Mucosa of stomach (tissue), 1 donor: ENCODE measurements at regions not wholly inside any gene's neighbourhood (a gene's known extent, or its start where the extent isn't known, plus 50 kb on each side); places are given as distances from the start of the nearest gene placed in this dataset.

Source experiments
- H3K27me3 ChIP-seq: one replicate; pipeline ENCODE4 v1.7.0; 2013; ENCODE audit warnings: mild to moderate bottlenecking, low read length; ENCODE audit not compliant: control insufficient read depth, insufficient read depth
- H3K36me3 ChIP-seq: one replicate; pipeline ENCODE4 v1.7.0; 2013; ENCODE audit warnings: low read length; ENCODE audit not compliant: control insufficient read depth, insufficient read depth
- H3K4me1 ChIP-seq: one replicate; pipeline ENCODE4 v1.7.0; 2013; ENCODE audit warnings: mild to moderate bottlenecking, low read length; ENCODE audit not compliant: control insufficient read depth, insufficient read depth
- H3K4me3 ChIP-seq: one replicate; pipeline ENCODE4 v1.7.0; 2013; ENCODE audit warnings: low read length
- H3K9ac ChIP-seq: one replicate; pipeline ENCODE4 v1.7.0; 2013; ENCODE audit warnings: mild to moderate bottlenecking, low read length, moderate library complexity
- H3K9me3 ChIP-seq: one replicate; pipeline ENCODE4 v1.7.0; 2013; ENCODE audit warnings: mild to moderate bottlenecking, low read length, moderate library complexity; ENCODE audit not compliant: control insufficient read depth
- donor health status: Pancreatic carcinoma.

- no peaks in the 10 kb centered on the region for H3K9me3 ChIP-seq
- H3K27me3 ChIP-seq, result no peaks in the 10 kb centered on the region
- H3K9ac ChIP-seq, result no peak overlapping the region
- peaks cover 45% of the 10 kb centered on the region for H3K4me1 ChIP-seq
- H3K4me3 ChIP-seq, result no peak overlapping the region
- H3K36me3 ChIP-seq, result no peaks in the 10 kb centered on the region
Measured at GRCh38 chr16:85377388-85378144, 235.6 kb upstream of the GSE1 start.

DNA sequence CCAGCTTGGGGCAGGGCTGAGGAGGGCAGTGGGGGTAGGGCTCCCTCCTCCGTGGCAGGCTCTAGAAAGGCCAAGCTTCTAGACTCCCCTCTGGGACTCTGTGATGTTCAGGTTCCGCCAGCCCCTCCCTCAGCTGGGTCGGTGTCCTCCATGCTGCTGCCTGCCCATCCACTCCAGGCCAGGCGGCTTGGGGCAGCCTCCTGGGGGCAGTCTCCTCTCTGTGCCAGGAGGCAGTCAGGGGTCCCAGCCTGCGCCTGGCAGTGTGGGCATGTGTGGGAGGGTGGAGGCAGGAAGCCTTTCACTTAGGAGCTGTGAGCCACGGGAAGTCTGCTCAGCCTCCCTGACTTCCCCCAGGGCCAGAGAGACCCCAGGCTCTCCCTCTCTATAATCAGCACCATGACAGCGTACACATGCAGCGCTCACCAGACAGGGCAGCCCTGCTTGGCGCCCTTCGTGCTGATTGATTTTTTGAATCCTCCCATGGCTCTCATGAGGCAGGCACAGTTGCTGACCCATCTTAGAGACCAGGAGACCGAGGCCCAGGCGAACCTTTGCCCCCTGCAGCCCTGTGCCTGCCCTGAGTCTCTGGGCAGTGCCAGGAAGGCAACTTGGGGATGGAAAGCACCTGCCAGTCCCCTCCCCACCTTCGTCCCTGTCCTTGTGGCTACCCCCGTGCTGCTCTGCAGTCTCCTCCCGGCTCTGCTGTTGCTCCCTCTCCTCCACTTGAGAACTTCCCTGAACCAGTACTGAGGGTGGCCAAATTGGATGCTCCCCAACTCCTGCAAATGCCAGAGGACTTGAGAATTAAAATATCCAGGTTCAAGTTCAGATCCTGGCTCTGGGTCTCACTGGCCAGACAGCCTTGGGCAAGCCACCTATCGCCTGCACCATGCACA, 234.7 kb upstream of the GSE1 start:
- Histone ChIP-seq H3K36me3 (no peaks in the 10 kb centered on the region), H3K9me3 (no peaks in the 10 kb centered on the region), H3K4me1 (peaks cover 37% of the 10 kb centered on the region), H3K9ac (no peak overlapping the region), H3K27me3 (no peaks in the 10 kb centered on the region), H3K4me3 (no peak overlapping the region)

DNA sequence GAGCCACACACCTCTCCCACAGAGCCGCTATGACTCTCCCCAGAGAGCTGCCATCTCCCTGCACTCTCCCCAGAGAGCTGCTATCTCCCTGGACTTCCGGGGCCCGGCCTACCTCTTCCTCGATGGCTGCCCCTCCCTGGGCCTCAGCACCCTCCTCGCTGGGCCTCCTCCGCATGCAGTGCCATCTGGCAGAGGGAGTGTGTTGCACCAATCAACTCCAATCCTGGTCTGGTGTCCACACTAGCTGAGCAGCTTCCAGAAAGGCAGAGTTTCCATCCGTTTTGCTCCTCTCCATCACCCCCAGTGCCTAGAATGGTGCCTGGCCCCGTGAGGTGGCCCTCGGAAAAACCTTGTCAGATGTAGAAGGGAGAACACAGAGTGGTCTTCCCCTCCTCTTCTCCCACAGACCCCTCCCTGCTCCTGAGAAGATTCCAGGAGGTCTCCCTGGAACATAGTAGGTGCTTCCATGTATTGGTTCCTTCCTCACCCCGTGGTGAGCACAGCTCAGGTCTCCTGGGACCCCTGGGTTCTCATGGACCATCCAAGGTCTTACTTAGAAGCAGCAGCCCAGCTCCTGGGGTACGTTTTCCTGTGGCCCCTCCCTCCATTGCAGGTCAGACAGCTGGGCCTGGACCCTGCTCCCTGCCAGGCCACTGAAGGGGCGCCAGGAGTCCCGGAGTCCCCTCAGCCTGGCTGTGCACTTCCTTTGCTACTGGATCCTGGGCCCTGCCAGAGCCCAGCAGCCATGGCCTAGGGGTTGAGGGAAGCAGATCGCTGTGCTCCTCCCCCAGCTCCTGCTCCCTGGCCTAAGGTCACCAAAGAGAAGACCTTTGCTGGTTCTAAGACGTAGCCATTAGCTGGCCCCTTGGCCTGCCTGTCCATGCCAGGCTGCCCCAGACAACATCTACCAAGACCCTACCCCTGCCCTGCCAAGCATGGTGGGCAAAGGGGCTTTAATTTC, 233.8 kb upstream of the GSE1 start:
- Histone ChIP-seq H3K4me1 (peaks cover 36% of the 10 kb centered on the region), H3K36me3 (no peaks in the 10 kb centered on the region)

DNA sequence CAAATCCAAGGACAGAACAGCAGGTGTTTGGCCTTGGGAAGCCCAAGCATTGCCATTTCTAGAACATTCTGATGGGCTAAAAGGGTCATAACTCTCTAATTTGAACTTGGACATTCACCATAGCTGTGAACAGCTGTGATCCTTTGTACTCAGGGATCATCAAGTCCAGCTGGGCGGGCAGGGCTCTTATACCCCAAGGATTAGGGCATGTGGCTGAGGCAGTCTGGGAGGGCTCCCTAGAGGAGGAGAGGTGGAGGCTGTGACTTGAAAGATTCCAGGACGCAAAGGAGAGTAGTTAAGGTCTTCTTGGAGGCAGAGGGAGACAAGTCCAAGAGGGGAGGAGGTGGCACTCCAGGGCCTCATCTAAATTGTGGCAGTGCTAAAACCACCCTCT, 233.1 kb upstream of the GSE1 start:
- Histone ChIP-seq H3K9me3 (no peaks in the 10 kb centered on the region), H3K27me3 (no peaks in the 10 kb centered on the region), H3K4me1 (peaks cover 41% of the 10 kb centered on the region), H3K4me3 (no peak overlapping the region), H3K9ac (no peak overlapping the region), H3K36me3 (no peaks in the 10 kb centered on the region)

More for the DNA sequence above, 233.8 kb upstream of the GSE1 start:
- no peaks in the 10 kb centered on the region for H3K9me3 ChIP-seq
- no peak overlapping the region for H3K9ac ChIP-seq
- H3K27me3 ChIP-seq, result no peaks in the 10 kb centered on the region
- H3K4me3 ChIP-seq, result no peak overlapping the region

- peaks cover 32% of the 10 kb centered on the region for H3K4me1 ChIP-seq
- no peak overlapping the region for H3K9ac ChIP-seq
- no peaks in the 10 kb centered on the region for H3K27me3 ChIP-seq
- no peaks in the 10 kb centered on the region for H3K9me3 ChIP-seq
- no peak overlapping the region for H3K4me3 ChIP-seq
- H3K36me3 ChIP-seq, result no peaks in the 10 kb centered on the region
Measured at GRCh38 chr16:85380905-85381737, 232.0 kb upstream of the GSE1 start.

DNA sequence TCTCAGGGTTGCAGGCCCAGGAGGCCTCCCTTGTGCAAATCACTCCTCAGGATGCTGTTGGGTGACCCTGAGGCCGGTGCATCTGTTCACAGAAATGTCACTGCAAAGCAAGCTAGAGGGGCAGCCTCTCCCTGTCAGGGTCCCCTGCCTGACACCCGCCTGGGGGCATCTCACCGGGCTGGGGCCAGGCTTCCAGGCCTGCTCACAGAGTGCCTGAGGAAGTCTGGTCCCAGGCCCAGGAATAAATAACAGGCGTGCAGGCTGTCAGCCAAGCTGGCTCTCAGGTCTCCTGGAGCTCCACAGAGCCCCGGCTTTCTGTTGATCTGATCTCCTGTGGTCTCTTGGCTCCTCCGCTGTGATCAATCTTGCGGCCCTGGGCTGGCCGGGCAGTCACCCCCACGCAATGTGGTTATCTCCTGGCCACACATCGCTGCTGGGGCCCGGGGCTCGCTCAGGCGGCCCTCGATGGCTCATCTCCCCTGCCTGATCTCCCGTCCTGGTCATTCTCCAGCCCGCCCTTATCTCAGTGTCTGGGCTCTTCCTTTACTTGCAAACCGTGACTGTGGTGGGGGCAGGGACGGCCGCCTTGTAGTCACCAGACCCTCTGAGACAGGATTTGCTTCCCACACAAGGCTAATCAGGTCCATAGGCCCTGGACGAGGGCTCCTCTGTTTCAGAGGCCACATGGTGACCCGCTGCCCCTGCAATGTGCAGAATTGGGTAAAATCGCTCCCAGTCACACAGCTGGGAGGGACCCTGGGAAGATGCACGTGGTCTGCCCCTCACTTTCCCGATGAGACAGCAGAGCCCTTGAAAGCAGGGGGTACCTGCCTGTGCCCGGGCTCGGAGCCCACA, 231.2 kb upstream of the GSE1 start:
- no peak overlapping the region for H3K4me3 ChIP-seq
- no peak overlapping the region for H3K9ac ChIP-seq
- H3K4me1 ChIP-seq, result peaks cover 24% of the 10 kb centered on the region
- no peaks in the 10 kb centered on the region for H3K9me3 ChIP-seq
- no peaks in the 10 kb centered on the region for H3K36me3 ChIP-seq
- no peaks in the 10 kb centered on the region for H3K27me3 ChIP-seq

DNA sequence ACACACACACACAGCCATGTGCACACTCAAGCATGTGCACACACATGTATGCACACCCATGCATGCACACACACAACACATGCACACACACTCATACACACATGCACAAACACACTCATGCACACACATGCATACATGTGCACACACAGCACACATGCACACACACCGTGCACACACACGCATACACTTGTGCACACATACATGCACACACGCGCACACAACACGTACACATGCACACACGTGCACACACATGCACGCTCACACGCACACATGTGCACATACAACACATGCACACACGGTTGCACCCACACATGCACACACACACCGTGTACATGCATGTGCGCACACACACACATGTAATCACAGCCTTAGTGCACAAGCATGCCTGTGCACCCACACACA, 230.4 kb upstream of the GSE1 start:
- Histone ChIP-seq H3K4me3 (no peak overlapping the region), H3K9ac (no peak overlapping the region), H3K27me3 (no peaks in the 10 kb centered on the region), H3K9me3 (no peaks in the 10 kb centered on the region), H3K4me1 (peaks cover 16% of the 10 kb centered on the region), H3K36me3 (no peaks in the 10 kb centered on the region)

DNA sequence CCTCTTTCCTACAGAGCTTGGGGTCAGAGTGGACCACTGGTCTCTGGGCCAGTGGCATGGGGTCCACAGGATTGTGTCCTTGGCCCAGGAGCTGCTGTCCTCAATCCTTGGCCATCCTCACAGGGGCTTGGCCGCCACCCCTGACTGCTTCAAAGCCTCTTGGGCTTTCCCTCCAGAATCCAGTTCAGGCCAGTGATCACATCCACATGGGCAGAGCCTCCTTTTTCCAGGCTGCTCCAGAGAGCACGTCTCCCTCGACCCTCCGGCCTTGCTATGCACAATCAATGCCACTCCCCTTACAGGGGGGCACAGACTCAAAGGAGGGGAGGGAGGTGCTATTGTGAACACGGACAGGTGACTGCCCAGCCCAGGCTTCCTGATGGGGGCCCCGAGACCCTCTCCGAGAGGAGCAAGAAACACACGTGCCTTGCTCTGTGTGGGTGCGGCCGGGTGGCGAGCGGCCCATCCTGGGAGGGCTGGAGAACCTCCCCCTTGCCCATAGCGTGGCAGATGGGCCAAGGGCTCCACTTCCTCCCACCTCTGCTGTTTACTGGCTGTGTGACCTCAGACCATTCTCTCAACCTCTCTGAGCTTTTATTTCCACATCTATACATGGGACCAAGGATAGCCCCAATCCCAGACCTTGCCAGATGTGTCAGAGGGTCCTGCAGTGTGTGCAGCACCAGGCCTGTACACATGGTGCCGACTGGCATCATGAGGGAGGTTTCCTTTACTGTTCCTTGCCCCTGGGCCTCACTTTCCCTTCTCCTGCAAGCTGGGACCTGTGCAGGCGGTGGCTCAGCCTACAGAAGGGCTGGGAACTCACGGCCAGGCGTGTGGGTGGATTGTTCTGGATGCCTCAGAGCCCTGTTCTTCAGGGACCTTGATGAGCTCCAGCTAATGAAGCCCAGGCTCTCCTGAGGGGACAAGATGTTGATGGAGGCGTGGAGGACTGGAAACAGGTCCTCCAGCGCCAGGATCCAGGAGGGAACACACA, 229.0 kb upstream of the GSE1 start:
- Histone ChIP-seq H3K9me3 (no peaks in the 10 kb centered on the region), H3K4me1 (peaks cover 7% of the 10 kb centered on the region), H3K4me3 (no peak overlapping the region), H3K9ac (no peak overlapping the region), H3K36me3 (no peaks in the 10 kb centered on the region), H3K27me3 (no peaks in the 10 kb centered on the region)

DNA sequence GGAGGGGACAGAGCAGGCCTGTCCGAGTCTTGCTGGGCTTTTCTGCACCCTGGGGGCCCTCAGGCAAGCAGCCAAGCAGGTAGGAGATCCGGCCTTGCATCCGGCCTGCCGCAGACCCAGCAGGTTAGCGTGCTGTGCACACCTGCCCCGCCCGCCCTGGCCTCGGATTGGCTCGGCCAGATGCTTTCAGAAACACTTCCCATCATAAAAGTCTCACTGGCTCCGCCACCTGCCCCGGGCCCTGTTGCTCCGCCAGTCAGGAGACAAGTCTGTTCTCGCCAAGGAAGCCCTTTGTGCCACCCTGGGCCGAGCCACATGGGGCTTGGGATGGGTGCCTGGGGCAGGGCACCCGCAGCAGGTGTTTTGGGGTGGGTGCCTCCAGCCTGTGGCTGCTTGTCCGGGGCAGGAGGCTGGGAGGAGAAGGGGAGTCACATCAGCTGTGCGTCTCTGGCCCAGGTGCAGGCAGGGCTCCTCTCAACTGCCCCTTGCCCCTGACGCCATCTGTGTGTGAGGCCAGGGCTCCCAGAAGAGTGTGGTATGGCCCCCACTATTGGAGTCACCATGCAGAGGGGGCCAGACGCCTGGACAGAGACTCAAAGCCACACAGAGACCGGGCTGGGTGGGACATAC, 228.2 kb upstream of the GSE1 start:
- no peaks in the 10 kb centered on the region for H3K9me3 ChIP-seq
- no peak overlapping the region for H3K9ac ChIP-seq
- peaks cover 6% of the 10 kb centered on the region for H3K4me1 ChIP-seq
- H3K4me3 ChIP-seq, result no peak overlapping the region
- H3K36me3 ChIP-seq, result no peaks in the 10 kb centered on the region
- no peaks in the 10 kb centered on the region for H3K27me3 ChIP-seq
